ENCODE measurements at regions not wholly inside any gene's neighbourhood (a gene's known extent, or its start where the extent isn't known, plus 50 kb on each side); places are given as distances from the start of the nearest gene placed in this dataset.

DNA sequence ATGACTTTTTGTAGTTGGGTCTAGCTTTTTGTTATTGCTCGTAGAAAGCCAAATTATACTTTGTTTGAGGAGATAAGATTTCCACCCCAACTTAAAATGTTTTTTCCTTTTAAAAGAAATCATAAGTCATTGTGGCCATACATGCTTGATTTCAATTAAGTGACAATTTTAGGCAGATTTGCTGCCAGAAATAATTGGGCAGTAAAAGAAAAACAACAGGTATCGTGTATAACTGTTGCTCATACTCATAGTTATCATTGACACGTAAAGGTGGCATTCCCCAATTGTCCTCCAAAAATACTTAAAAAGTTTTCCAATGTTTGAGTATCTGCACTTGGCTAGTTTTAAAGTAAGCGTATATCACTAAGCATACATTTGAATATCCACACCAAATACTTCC lies 313.0 kb downstream of the TEX29 start:
- TF ChIP-seq, protein P1, sequence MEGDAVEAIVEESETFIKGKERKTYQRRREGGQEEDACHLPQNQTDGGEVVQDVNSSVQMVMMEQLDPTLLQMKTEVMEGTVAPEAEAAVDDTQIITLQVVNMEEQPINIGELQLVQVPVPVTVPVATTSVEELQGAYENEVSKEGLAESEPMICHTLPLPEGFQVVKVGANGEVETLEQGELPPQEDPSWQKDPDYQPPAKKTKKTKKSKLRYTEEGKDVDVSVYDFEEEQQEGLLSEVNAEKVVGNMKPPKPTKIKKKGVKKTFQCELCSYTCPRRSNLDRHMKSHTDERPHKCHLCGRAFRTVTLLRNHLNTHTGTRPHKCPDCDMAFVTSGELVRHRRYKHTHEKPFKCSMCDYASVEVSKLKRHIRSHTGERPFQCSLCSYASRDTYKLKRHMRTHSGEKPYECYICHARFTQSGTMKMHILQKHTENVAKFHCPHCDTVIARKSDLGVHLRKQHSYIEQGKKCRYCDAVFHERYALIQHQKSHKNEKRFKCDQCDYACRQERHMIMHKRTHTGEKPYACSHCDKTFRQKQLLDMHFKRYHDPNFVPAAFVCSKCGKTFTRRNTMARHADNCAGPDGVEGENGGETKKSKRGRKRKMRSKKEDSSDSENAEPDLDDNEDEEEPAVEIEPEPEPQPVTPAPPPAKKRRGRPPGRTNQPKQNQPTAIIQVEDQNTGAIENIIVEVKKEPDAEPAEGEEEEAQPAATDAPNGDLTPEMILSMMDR (IDR thresholded peaks at IDR 0.05; ENCODE audit: extremely low read depth, low read depth, low read length) = no peak
- H3K36me3 ChIP-seq (ENCODE audit: insufficient read depth, low read length) = no peaks in the 10 kb centered on the region
- no peaks in the 10 kb centered on the region for H4K20me1 ChIP-seq (ENCODE audit: insufficient read depth, low read length)
- H3K27me3 ChIP-seq (ENCODE audit: insufficient read depth, low read length) = no peaks in the 10 kb centered on the region
- H3K9me3 ChIP-seq (ENCODE audit: low read depth, low read length) = no peaks in the 10 kb centered on the region
- H3K27ac ChIP-seq (ENCODE audit: low read depth, low read length) = no peak overlapping the region
- no peaks in the 10 kb centered on the region for H3K79me2 ChIP-seq (ENCODE audit: insufficient read depth, low read length)
- H2AFZ ChIP-seq (ENCODE audit: low read length) = no peak overlapping the region
- no peak overlapping the region for H3K4me3 ChIP-seq (ENCODE audit: insufficient read depth, low read length)
- H3K4me2 ChIP-seq (ENCODE audit: insufficient read depth, low read length) = no peak overlapping the region
- H3K4me1 ChIP-seq (ENCODE audit: insufficient read depth, low read length) = no peaks in the 10 kb centered on the region
- DNase-seq (ENCODE audit: insufficient read length, low spot score, missing footprints) = no peak

DNA sequence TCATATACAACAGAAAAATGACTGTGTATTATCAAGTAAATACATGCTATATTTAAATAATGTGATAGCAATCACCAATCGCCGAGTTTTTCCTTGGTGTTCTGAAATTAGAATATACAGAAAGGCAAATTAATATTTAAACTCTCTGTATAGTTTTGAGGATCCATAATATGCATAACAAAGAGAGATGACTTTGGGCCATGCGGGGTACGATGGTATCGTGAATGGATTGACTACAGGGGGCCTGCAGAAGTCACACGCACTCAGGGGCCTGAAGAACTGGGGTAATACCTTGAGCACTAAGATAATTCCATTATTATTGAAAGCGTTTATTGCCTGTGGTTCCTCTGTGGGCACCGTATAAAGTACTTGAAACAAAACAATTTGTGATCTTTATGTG lies 314.0 kb downstream of the TEX29 start:
- Histone ChIP-seq H3K27ac (ENCODE audit: low read depth, low read length) (no peak overlapping the region), H3K79me2 (ENCODE audit: insufficient read depth, low read length) (no peaks in the 10 kb centered on the region), H3K36me3 (ENCODE audit: insufficient read depth, low read length) (no peaks in the 10 kb centered on the region), H4K20me1 (ENCODE audit: insufficient read depth, low read length) (no peaks in the 10 kb centered on the region), H3K4me1 (ENCODE audit: insufficient read depth, low read length) (no peaks in the 10 kb centered on the region), H3K9me3 (ENCODE audit: low read depth, low read length) (no peaks in the 10 kb centered on the region), H3K27me3 (ENCODE audit: insufficient read depth, low read length) (no peaks in the 10 kb centered on the region), H3K4me2 (ENCODE audit: insufficient read depth, low read length) (no peak overlapping the region), H2AFZ (ENCODE audit: low read length) (no peak overlapping the region), H3K4me3 (ENCODE audit: insufficient read depth, low read length) (no peak overlapping the region)
- DNase-seq (ENCODE audit: insufficient read length, low spot score, missing footprints) = no peak
- TF ChIP-seq, protein P1 (IDR thresholded peaks at IDR 0.05; ENCODE audit: extremely low read depth, low read depth, low read length) = no peak

DNA sequence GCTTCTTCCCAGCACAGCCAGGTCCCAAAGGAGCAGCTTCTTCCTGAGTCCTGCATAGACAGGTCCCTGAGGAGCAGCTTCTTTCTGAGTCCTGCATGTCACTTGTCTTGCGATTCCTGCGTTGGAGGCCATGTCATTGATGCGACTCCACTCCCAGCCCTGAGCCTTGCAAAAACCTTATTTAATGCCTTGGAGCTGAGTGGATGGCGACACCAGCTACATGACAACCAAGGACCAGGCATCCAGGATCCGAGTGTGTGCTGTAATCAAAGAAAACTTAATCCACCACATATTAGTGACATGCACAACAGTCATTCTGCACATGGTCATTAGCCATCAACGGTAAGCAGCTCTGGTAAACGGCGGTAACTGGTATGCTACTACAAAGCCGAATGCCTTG lies 315.8 kb downstream of the TEX29 start:
- no peak for DNase-seq (ENCODE audit: insufficient read length, low spot score, missing footprints)
- H3K4me1 ChIP-seq (ENCODE audit: insufficient read depth, low read length) = no peaks in the 10 kb centered on the region

DNA sequence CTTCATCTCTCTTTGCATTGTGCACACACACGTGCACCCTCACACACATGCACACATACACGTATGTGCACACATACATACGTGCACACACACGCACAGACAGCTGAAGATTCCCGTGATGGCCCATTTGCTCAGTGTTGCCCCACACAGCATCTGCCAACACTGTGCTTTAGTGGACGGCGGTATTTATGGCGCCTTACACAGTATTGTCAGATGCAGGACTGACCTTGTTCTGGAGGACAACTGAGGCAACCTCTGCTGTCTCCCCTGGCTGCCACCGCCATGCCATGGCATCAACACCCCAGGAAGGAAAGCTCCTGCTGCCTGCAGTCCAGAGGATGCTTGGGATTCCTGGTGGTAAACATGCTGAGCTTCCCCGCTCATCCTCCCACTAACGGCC lies 316.4 kb downstream of the TEX29 start:
- no peak overlapping the region for H3K27ac ChIP-seq (ENCODE audit: low read depth, low read length)
- H2AFZ ChIP-seq (ENCODE audit: low read length) = no peak overlapping the region
- H3K79me2 ChIP-seq (ENCODE audit: insufficient read depth, low read length) = no peaks in the 10 kb centered on the region
- H4K20me1 ChIP-seq (ENCODE audit: insufficient read depth, low read length) = no peaks in the 10 kb centered on the region
- no peak for DNase-seq (ENCODE audit: insufficient read length, low spot score, missing footprints)
- H3K36me3 ChIP-seq (ENCODE audit: insufficient read depth, low read length) = no peaks in the 10 kb centered on the region
- H3K4me2 ChIP-seq (ENCODE audit: insufficient read depth, low read length) = no peak overlapping the region
- H3K4me3 ChIP-seq (ENCODE audit: insufficient read depth, low read length) = no peak overlapping the region
- TF ChIP-seq, protein P1 (IDR thresholded peaks at IDR 0.05; ENCODE audit: extremely low read depth, low read depth, low read length) = no peak
- no peaks in the 10 kb centered on the region for H3K27me3 ChIP-seq (ENCODE audit: insufficient read depth, low read length)
- no peaks in the 10 kb centered on the region for H3K9me3 ChIP-seq (ENCODE audit: low read depth, low read length)
- H3K4me1 ChIP-seq (ENCODE audit: insufficient read depth, low read length) = no peaks in the 10 kb centered on the region

More for the DNA sequence above, 315.8 kb downstream of the TEX29 start:
- H3K27me3 ChIP-seq (ENCODE audit: insufficient read depth, low read length) = no peaks in the 10 kb centered on the region
- no peak overlapping the region for H2AFZ ChIP-seq (ENCODE audit: low read length)
- H3K9me3 ChIP-seq (ENCODE audit: low read depth, low read length) = no peaks in the 10 kb centered on the region
- TF ChIP-seq, protein P1 (IDR thresholded peaks at IDR 0.05; ENCODE audit: extremely low read depth, low read depth, low read length) = no peak
- H4K20me1 ChIP-seq (ENCODE audit: insufficient read depth, low read length) = no peaks in the 10 kb centered on the region
- no peaks in the 10 kb centered on the region for H3K79me2 ChIP-seq (ENCODE audit: insufficient read depth, low read length)
- H3K4me2 ChIP-seq (ENCODE audit: insufficient read depth, low read length) = no peak overlapping the region
- H3K4me3 ChIP-seq (ENCODE audit: insufficient read depth, low read length) = no peak overlapping the region
- H3K27ac ChIP-seq (ENCODE audit: low read depth, low read length) = no peak overlapping the region
- no peaks in the 10 kb centered on the region for H3K36me3 ChIP-seq (ENCODE audit: insufficient read depth, low read length)
